GM23248 (cell line): ENCODE measurements at regions not wholly inside any gene's neighbourhood (a gene's known extent, or its start where the extent isn't known, plus 50 kb on each side); places are given as distances from the start of the nearest gene placed in this dataset.

Experiments
- DNase-seq: peaks from one replicate; pipeline ENCODE4 v3.0.0-alpha.2; 2015
- H2AFZ ChIP-seq: fragments of 200-600 bp; sonication (generic); 2 replicates; pipeline ENCODE4 v1.6.1; 2016; ENCODE audit warnings: antibody characterized with exemption
- H3F3A ChIP-seq: fragments of 200-600 bp; sonication (generic); 2 replicates; pipeline ENCODE4 v1.6.1; 2016; ENCODE audit warnings: mild to moderate bottlenecking, antibody characterized with exemption, mixed run types; ENCODE audit not compliant: insufficient read depth
- H3K27ac ChIP-seq: fragments of 200-600 bp; sonication (generic); 2 replicates; pipeline ENCODE4 v1.5.1; 2016; ENCODE audit warnings: mild to moderate bottlenecking
- H3K27me3 ChIP-seq: fragments of 200-600 bp; sonication (generic); replicated peaks from 2 replicates; pipeline ENCODE4 v1.6.1; 2016; ENCODE audit warnings: mild to moderate bottlenecking; ENCODE audit not compliant: insufficient read depth
- H3K36me3 ChIP-seq: fragments of 200-600 bp; sonication (generic); 2 replicates; pipeline ENCODE4 v1.6.1; 2016; ENCODE audit warnings: low read depth, mild to moderate bottlenecking
- H3K4me1 ChIP-seq: fragments of 200-600 bp; sonication (generic); 2 replicates; pipeline ENCODE4 v1.6.1; 2016; ENCODE audit warnings: mild to moderate bottlenecking; ENCODE audit not compliant: insufficient read depth
- H3K4me2 ChIP-seq: fragments of 200-600 bp; sonication (generic); one replicate; pipeline ENCODE4 v1.6.1; 2016; ENCODE audit warnings: mild to moderate bottlenecking; ENCODE audit not compliant: unreplicated experiment
- H3K4me3 ChIP-seq: fragments of 200-600 bp; sonication (generic); 2 replicates; pipeline ENCODE4 v1.5.1; 2016; ENCODE audit warnings: mild to moderate bottlenecking
- H3K79me2 ChIP-seq: fragments of 200-600 bp; sonication (generic); 2 replicates; pipeline ENCODE4 v1.6.1; 2016; ENCODE audit warnings: mild to moderate bottlenecking; ENCODE audit not compliant: insufficient read depth
- H3K9ac ChIP-seq: fragments of 200-600 bp; sonication (generic); 2 replicates; pipeline ENCODE4 v1.6.1; 2016; ENCODE audit warnings: mild to moderate bottlenecking
- H3K9me2 ChIP-seq: fragments of 200-600 bp; sonication (generic); 2 replicates; pipeline ENCODE4 v1.6.1; 2016; ENCODE audit warnings: mixed run types, mild to moderate bottlenecking, moderate library complexity; ENCODE audit not compliant: insufficient read depth
- H3K9me3 ChIP-seq: fragments of 200-600 bp; sonication (generic); one replicate; pipeline ENCODE4 v1.6.1; 2017; ENCODE audit warnings: low read depth
- H4K20me1 ChIP-seq: fragments of 200-600 bp; sonication (generic); 2 replicates; pipeline ENCODE4 v1.6.0; 2016; ENCODE audit not compliant: insufficient read depth
- EZH2 ChIP-seq: fragments of 200-600 bp; sonication (generic); IDR thresholded peaks from 2 replicates; pipeline ENCODE4 v1.6.1; 2018; ENCODE audit warnings: antibody characterized with exemption, mild to moderate bottlenecking; ENCODE audit not compliant: insufficient read depth, poor library complexity, severe bottlenecking
- EZH2phosphoT487 ChIP-seq: fragments of 200-600 bp; sonication (generic); IDR thresholded peaks from 2 replicates; pipeline ENCODE4 v1.6.1; 2018; ENCODE audit warnings: antibody characterized with exemption, moderate library complexity, mild to moderate bottlenecking, low read depth; ENCODE audit not compliant: insufficient read depth
- WGBS, 2 experiments: methylation state at CpG; one replicate each; pipeline ENCODE4 v1.1.6; 2015 to 2017; ENCODE audit warnings: low lambda C conversion rate in 2 of 2, low coverage in 1 of 2; ENCODE audit errors: missing lambda C conversion rate in 2 of 2; 5-methylcytosine and 5-hydroxymethylcytosine counted together
- in situ Hi-C: fragments of 300-500 bp; cut with MboI; formaldehyde crosslinking; loops from 2 replicates; pipeline ENCODE4 v1.15.0; 2020

DNA sequence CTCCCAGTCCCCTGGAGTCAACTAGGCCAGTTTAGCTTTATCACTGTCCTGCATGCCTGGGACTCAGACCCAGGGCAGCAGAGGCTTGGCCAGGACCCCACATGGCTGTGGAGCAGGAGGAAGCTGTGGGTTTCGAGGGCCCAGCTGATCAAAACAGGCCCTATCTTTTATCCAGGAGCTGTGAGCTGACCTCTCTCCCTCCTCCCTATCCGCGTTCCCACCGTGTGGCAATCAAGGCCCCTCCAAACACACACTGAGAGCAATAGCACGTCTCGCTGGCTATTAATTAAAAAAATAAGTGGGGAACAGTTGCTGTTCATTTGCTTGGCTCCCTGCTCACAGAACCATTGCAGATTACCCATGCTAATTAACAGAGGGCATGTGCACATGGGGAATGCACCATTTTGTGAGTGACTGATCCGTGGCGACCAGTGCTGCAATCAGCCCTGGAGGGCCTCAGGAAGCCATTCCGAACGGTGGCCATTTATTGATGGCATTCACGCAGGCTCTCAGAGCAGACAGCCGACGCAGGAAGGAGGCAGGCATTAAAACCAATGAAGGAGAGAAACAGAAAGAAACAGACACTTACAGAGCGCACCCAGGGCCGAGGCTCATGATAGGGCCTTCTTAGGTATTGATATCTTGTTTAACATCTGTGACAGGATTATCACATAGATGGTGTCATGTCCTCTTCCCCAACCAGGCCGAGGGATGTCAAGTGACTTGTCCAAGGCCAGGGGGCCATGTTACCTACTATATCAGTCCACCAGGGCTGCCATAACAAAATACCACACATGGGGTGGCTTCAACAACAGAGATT, 157.1 kb downstream of the KATNIP start:
- Histone ChIP-seq H3K9me3 (no peaks in the 10 kb centered on the region), H2AFZ (no peak overlapping the region), H3K79me2 (no peaks in the 10 kb centered on the region), H3K9me2 (no peaks in the 10 kb centered on the region), H3K4me1 (peaks cover 7% of the 10 kb centered on the region; the same call in 1 of the 2 replicates), H3K36me3 (no peaks in the 10 kb centered on the region; the same call in 1 of the 2 replicates), H3F3A (no peaks in the 10 kb centered on the region), H3K4me3 (no peak overlapping the region), H4K20me1 (no peaks in the 10 kb centered on the region), H3K27me3 (no peaks in the 10 kb centered on the region), H3K9ac (no peak overlapping the region), H3K27ac (no peak overlapping the region), H3K4me2 (no peak overlapping the region)
- DNase-seq: no peak
- no peak for TF ChIP-seq EZH2
- TF ChIP-seq EZH2phosphoT487: no peak
- WGBS, 2 experiments: 87 to 88% methylated on average over 16 of the region's 16 CpGs
- in situ Hi-C loops: no loop called here

- Histone ChIP-seq H3K36me3 (no peaks in the 10 kb centered on the region; the same call in 1 of the 2 replicates), H3K9me2 (no peaks in the 10 kb centered on the region), H3K27me3 (no peaks in the 10 kb centered on the region), H3K79me2 (no peaks in the 10 kb centered on the region), H3K4me3 (no peak overlapping the region), H4K20me1 (no peaks in the 10 kb centered on the region), H3F3A (no peaks in the 10 kb centered on the region), H2AFZ (no peak overlapping the region), H3K4me2 (no peak overlapping the region), H3K9me3 (no peaks in the 10 kb centered on the region), H3K27ac (no peak overlapping the region), H3K9ac (no peak overlapping the region), H3K4me1 (peaks cover 1% of the 10 kb centered on the region; the same call in 1 of the 2 replicates)
- WGBS, 2 experiments: 93 to 94% methylated on average over 10 of the region's 10 CpGs
- in situ Hi-C loops: no loop called here
- TF ChIP-seq EZH2: no peak
- no peak for TF ChIP-seq EZH2phosphoT487
- DNase-seq: no peak
These were observed 158.7 kb downstream of the KATNIP start for GRCh38 chr16:27708651-27709050.

DNA sequence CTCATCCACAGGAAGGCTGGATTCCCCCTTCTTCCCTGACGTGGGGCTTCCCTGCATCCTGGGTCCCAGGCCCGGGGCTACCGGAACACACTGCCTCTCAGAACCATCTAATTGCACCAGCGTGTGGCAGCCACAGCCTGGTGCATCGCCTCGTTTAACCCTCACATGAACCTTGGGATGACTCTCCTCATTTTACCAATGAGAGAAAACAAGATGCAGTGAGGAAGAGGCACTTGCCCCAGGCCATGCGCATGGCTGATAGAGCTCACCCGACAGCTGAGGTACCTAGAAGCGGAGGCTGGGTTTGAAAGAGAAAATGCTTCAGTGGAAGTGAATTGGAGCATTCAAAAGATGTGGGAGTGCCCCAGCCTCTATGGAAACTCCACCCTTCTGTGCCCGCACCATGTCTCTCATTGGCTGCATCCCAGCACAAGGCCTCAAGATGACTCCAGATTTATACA, 162.3 kb downstream of the KATNIP start:
- 89 to 90% methylated on average over 10 of the region's 10 CpGs for WGBS, 2 experiments
- Histone ChIP-seq H3F3A (no peaks in the 10 kb centered on the region), H3K4me1 (no peaks in the 10 kb centered on the region), H4K20me1 (no peaks in the 10 kb centered on the region), H3K79me2 (no peaks in the 10 kb centered on the region), H3K27me3 (no peaks in the 10 kb centered on the region), H3K9ac (no peak overlapping the region), H3K4me2 (no peak overlapping the region), H3K4me3 (no peak overlapping the region), H3K27ac (no peak overlapping the region), H3K9me2 (no peaks in the 10 kb centered on the region), H3K9me3 (no peaks in the 10 kb centered on the region), H2AFZ (no peak overlapping the region), H3K36me3 (no peaks in the 10 kb centered on the region; the same call in 1 of the 2 replicates)
- in situ Hi-C loops: no loop called here
- TF ChIP-seq EZH2phosphoT487: no peak
- TF ChIP-seq EZH2: no peak
- DNase-seq: no peak

DNA sequence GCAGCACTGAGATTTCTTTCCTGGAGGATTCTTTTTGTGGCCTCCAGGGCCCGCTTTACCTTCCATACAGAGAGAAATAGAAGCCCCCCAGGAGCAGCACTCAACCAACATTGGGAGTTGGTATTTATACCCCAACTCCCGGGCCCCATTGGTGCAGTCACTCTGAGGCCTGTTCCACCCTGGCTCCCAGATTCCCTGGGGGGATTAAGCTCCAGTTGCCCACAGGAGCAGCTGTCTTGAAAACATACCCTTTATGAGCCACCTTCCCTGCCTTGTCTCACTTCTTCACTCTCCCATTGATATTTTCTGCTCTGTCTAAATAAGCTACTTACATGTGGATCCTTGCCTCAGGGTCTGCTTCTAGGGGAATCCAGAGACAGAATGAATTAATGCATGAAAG, 167.8 kb downstream of the KATNIP start:
- DNase-seq: no peak
- H3K4me1 ChIP-seq: peaks cover 14% of the 10 kb centered on the region
- H3F3A ChIP-seq: peaks cover 22% of the 10 kb centered on the region
- WGBS, 2 experiments: 86 to 88% methylated on average over 2 of the region's 2 CpGs
- H3K9ac ChIP-seq: no peak overlapping the region
- no peaks in the 10 kb centered on the region for H3K9me3 ChIP-seq
- no peak overlapping the region for H3K27ac ChIP-seq
- H3K4me3 ChIP-seq: no peak overlapping the region
- no peak overlapping the region for H3K4me2 ChIP-seq
- H2AFZ ChIP-seq: no peak overlapping the region
- H3K36me3 ChIP-seq: 0 out of 2 replicates have a peak, but pooled peaks cover 1% of the 10 kb centered on the region
- H3K27me3 ChIP-seq: no peaks in the 10 kb centered on the region
- in situ Hi-C loops: no loop called here
- H3K9me2 ChIP-seq: no peaks in the 10 kb centered on the region
- H3K79me2 ChIP-seq: no peaks in the 10 kb centered on the region
- no peaks in the 10 kb centered on the region for H4K20me1 ChIP-seq
- TF ChIP-seq EZH2 (no peak), EZH2phosphoT487 (no peak)
